ENCODE measurements at regions not wholly inside any gene's neighbourhood (a gene's known extent, or its start where the extent isn't known, plus 50 kb on each side); places are given as distances from the start of the nearest gene placed in this dataset.
"Not testable (repeated sequence)": the region's sequence is repeated elsewhere in the genome, so short reads cannot be mapped to it uniquely, and the experiment has no call there.

DNA sequence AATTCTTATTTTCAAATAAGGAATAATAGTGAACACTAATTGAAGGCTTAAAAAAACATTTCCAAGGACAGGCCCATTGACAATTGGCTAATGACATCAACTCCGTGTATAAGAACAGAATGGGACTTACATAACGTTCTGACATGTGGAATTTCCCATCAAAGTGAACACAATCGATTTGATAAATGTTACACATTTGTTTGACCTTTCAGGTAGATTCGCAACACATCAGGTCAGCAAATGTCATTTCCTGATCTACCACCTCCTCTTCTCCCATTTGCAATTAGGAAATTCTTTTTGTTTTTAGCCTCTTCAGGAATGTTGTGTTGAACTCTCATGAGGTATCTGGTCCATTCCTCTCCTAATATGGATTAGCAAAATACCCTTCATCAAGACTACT lies 292.9 kb upstream of the SLC14A2 start:
- no peak for DNase-seq

DNA sequence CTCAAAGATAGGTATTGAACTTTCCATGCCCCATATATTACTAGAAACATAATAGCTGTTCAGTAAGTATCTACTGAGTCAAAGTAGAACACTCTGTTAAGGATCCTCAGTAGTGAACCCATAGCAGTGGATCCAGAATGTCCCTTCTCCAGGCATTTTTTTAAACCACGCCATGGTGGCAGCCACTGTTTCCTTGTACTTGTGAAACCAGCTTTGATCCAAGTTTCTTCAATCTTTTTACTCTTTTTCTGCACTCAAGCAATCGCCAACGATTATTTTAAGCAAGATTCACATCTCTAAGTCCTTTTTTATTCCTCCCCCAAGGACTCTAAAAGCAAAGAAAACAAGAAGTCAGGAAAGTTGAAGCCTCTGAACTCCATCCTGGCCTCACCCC lies 291.2 kb upstream of the SLC14A2 start:
- no peak for DNase-seq

DNA sequence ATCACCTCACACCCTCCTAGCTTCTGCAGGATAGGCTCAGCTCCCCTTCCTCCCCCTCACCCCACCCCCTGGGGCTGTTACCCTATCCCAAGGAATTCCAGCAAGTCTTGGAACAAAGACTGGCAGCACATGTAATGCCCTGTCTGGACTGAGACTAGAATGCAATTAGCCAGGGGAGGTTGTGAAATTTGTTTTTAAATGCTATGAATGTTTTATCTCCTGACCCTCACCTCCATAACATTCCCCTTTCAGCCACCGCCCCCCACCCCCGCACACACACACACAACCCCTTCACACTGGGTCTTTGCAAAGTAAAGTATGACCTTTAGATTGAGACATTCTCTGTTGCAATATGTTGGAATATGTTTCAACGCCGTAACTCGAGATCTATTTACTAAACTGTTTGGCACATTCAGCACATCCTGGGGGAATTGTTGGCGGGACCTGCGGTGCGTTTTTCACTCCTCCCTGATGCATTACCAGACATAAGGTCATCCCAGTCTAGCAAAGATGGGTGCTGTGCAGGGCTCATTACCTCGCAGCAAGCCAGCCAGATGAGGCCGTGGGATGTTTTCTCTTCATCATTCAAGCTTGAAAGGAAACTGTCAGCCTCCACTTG lies 290.7 kb upstream of the SLC14A2 start:
- no peak for DNase-seq

DNA sequence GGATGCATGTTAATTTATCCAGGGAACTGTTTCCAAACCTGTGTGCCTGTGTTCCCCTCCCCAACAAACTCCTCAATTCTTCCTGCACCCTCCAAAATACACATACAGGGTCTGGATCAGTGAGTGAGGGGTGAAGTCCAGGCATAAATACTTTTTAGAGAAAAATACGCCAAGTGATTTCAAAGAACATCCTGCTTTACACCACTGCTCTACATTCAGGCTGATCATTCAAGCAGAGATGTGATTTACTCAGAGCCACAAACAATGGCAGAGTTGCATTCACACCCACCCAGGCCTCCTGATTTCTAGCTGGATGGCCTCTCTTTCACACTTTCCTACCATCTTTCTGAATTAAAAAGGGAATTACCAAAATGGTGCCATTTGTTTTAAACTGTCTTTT lies 289.5 kb upstream of the SLC14A2 start:
- DNase-seq = no peak

DNA sequence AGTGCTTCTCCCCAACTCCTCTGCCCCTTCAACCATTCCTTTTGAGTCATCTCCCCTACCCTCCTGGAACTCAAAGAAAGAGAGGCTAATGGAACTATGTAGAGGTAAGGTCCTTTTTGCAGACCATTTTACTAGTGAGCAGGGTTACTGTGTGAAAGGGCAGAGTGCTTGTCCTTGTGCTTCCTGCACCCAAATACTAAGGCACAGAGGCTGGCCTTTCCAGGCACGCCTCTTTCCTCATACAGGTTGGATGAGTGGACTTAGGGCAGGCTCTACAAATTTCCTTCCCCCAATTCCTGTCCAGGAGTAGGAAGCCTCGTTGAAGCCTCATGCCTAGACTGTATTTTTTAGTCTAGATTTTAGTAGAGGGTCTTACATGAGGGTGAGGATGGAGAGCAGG lies 288.8 kb upstream of the SLC14A2 start:
- no peak for DNase-seq

DNA sequence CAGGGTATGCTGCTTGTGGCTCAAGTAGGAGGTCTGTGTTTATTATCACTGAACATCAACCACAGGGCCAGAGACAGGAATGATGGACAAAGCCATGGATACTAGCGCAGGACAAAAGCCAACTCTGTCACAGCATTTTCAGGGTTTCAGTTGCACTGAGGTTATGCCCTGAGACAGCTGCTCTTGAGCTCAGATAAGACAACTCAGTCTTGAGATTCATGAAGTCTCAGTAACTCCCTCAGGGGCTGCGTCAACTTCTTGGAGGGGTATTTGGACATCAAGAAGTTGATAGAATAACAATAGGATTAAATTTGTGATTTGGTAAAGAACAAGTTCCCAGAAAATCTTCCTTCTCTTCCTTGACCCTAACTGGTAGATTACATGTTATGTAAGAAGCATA lies 287.0 kb upstream of the SLC14A2 start:
- no peak for DNase-seq

DNA sequence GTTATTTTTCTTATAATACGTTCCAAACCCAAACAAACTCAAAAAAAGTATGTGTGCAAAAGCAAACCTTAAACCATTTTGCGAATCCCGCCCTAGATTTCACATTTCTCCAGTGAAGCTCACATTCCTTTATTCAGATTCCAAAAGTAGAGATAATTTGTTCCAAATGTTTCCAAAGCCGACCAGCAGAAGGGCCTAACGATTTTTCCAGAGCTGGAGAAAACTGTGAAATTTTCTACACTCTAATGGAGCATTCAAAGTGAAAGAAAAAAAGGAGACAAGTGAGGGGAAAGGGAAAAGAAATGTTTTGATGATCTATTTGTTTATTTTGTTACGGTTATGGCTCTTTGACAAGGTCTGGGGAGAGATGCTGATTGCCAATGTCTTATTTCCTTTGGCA lies 286.5 kb upstream of the SLC14A2 start:
- no peak for DNase-seq

DNA sequence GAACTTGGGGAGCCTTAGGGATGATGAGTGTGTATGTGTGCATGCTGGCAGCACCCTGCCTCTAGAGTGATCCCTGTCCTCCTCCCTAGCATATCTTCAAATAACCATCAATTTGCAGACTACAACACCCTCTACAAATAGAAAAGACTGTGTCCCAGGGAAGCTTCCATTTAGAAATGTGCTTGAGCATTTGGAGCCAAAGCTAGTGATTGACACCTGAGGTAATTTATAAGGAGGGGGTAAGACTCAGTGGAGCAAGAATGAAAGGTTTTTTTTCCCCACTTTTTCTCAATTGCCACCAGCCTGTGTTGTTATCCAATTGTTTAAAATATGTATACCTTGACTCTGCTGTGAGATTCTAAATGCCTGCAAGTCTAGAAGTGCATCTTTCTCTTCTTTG lies 286.0 kb upstream of the SLC14A2 start:
- DNase-seq = no peak

DNA sequence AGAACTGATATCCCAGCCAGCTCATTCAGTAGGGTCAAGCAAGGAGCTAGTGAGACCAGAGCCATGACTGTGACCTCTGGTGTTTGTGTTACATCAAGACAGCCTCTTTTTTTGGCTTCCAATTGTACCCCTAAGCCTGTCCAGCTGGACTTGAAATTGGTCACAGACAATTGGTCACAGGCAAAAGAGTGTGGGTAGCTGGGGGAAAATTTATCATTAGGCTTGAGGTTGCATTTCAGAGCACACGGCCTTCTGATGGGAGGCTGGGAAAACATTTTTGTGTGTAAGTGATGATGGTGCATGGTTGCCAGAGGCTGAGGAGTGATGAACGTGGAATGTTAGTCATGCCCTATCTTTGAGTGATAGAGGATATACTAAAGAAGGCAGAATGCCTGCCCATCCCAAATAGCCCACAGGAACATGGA lies 285.1 kb upstream of the SLC14A2 start:
- no peak for DNase-seq

DNA sequence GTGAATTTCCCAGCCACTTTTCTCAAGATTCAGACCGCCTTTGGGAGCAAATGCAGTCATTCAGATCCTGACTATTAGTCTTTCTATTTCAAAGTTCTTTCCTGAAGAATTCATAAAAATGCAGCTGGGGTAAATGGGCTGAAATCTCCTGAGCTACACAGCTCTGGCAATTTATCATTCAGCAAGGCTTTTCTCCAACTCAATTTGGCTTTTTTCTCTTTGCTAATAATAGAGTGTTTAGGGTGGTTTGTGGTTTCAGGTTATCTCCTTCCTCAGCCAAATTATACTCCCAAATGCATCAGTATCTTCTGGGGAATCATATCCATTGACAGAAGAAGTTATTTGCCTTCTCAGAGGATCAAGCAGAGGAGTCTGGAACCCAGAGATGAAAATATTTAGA lies 282.4 kb upstream of the SLC14A2 start:
- no peak for DNase-seq

DNA sequence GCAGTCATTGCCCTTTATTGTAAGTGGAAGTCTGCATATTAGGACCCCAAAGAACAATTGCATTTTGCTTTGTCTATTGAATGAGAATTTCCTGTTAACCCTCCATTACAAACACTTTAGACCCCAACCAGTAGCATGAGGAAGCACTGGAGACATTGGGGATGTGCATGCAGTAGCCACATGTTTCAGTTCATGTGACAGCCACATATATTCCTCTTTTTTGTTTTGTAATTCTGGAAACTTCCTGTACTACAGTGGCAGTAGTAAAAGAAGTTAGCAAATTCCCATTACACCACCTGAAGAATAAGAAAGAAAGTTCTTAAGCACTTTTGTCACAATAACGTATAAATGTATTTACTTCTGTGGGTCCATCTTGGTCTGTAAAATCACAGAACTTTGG lies 281.1 kb upstream of the SLC14A2 start:
- DNase-seq = no peak

DNA sequence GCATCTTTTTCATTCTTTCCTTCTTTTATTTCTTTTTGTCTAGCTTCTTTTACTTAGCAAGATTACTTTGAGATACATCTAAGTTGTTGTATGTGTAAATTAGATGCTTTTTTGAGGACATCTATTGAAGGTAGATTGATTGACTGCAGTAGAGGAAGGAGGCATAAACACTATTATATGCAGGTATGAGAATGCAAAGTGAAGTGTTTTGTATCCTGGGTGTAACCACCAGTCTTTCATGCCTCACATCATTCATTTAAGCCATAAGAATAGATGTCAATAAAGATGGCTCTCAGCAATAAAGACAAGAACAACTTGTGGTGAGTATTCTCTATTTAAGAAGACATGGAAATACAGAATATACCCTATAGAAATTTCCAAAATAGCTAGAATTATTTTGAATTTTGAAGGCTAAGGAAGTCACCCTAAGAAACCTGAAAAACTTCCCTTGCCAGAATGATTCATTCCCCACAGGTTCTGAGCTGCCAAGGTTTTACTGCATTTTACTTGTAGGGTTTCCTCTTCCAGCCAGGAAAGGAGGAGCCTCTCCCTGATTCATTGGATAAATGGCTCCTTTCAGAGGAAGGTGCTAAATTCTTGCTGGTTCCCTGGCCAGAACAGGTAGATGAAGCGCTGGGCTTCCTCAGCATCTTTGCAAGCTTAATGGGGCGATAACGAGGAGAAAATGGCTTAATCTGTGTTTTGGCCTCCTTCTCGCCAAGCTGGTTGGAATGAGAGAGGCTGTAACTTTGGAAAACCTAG lies 279.8 kb upstream of the SLC14A2 start:
- DNase-seq = no peak

DNA sequence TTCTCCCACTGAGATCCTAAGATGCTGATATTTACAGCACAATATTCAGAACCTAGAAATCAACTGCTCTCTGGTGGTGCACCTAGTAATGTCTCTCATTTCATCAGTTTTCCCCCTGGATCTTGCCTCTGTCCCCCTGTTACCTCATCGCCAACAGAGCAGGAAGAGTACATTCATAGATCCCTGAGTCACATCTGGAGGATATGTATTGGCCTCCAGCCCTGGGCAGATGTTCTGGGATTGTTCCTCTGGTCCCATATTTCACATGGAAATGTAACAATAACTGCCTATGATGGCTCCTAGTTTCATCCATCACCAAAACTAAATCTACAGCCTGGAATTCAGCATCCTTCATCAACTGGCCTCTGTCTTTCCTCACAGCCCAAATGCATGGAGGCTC lies 278.8 kb upstream of the SLC14A2 start:
- DNase-seq = no peak

DNA sequence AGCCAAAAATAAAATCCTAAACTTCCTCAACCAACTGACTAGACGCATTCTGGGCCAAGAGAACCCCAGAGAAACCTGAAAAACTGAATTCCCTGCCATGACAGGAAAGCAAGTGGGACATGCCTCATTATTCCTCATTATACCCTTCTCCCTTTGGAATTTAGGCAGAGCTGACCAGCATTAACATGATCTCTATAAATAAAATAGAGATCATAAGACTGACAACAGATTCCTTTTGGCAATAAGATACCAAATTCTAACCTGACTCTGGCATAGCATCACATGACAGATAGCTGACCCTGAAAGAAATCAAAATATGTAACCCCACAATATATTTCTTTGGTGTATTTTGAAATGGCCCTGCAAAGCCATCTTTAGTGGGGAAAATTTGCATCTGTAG lies 277.8 kb upstream of the SLC14A2 start:
- no peak for DNase-seq

DNA sequence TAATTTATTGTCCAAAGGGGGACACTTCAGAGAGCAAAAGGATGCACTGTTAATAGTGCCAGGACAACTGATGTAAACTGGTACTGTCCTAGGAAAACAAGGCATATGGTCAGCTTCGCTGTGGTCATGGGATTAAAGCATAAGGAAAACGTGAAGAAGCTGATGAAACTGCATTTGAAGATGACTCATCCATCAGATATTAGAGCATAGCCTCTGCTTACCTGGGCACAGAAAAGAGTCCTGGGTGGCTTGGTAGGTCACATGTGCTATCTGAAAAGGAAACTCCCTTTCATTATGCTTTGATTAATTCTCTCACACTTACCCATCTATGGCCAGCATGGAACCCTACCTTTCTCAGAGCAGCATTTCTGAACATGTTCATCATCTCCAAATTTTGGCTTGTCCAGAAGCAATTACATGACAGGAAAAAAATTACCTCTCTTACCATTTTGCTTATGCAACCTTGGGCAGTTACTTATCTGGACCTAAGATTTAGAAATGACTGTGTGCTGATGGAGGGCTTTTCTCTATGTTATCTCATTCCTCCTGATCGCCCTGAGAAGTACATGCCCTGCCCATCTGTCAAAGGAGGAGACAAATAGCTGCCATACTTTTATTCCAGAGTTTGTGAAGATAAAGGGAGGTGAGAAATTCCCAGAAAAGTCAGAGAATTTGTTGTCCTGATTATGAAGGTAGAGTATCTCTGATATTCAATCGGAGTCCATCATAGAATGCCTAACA lies 275.3 kb upstream of the SLC14A2 start:
- no peak for DNase-seq

DNA sequence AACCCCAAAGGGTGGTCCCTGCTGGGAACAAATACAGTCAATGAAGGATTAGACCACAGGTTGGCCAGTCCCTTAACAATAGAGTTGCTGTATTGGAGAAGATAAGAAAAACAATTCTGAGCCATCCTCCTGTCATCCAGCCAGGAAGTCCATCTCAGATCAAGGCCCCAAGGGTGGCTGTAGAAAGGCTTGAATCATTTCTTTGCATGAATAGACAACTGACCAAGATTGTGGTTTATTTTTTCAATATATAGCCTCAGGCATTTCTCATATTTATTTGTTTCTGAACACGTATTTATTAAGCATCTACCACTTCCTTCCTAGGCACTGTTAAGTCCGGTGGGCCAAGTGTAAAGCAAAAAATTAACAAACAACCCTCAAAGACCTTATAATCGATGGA lies 274.4 kb upstream of the SLC14A2 start:
- DNase-seq = no peak

DNA sequence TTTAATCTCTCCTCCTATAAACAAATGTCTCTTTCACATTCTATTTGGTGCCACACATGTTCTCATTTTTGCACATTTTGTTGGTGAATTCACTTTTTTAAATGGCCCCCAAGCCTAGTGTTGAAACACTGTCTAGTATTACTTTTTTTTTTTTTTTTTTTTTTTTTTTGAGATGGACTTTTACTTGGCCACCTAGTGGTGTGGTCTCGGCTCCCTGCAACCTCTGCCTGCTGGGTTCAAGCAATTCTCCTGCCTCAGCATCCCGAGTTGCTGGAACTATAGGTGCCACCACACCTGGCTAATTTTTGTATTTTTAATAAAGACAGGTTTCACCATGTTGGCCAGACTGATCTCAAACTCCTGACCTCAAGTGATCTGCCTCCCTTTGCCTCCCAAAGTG lies 273.8 kb upstream of the SLC14A2 start:
- DNase-seq = no peak

DNA sequence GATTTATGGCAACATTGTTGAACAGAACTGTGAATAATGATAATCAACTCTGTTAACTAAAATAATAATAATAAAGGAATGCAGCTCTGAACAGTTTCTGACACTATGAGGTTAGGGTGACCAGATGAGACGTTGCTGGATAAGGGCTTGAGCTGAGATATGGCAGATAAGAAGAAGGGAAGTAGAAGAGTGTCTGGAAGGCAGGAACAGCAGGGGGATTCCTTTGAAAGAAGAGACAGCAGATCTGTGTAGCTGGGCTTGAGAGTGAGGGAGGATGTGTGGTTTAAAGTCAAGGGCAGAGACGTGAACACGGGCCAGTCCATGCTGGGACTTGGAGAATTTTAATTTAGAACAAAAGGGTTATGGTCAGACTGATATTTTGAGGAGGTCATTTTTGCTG lies 273.1 kb upstream of the SLC14A2 start:
- no peak for DNase-seq

DNA sequence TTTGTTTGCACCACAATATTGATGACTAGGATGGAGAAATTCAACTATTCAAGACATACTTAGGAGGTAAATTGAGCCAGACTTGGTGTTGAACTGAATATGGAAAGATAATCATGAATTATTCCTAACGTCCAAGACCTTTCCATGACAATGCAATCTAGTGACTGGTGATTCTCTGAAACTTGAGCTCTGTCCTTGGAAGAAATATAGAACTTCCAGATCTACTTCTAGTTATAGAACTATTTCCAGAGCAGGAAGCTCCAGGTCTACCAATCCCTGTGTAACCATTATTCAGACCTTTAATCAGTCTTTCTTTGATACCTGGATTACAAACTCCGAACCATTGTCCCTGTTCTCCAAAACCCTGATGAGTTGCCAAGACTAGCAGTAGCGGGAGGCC lies 272.6 kb upstream of the SLC14A2 start:
- no peak for DNase-seq

DNA sequence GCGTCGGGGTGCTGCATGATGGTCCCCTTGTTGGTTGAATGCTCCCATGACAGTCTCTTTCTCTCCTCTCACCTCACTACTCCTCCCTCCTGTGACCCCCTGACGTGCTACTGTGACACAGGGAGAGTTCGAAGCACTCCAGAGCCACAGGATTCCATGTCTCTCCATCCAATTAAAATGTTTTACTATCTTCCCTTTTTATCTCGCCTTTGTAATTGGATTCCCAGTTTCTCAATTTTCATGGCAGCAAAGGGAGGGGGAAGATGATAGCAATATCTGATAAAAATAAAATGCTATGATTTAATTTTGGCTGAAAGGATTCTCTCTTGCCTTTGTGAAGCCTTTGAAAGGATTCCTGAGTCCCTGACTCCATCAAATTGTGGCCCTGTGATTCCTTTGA lies 271.9 kb upstream of the SLC14A2 start:
- DNase-seq = no peak

DNA sequence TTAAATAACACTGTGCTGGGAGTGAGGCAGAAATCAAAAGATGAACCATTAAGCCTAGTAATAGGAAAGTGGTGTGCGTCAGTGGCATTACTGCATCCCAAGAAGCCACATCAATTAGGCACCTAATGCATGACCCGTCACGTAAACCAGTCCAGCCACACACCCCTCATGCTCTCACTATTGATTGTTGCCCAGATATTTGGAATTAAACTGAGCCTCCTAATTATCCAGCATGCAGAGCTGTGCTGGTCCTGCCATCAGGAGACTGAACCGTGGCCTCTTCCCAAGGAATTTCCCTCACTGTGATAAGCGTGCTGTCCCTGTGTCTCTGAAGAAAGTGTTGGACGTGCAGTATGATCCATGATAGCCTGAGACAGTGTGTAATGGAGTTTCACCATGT lies 270.6 kb upstream of the SLC14A2 start:
- DNase-seq = not testable (repeated sequence)

DNA sequence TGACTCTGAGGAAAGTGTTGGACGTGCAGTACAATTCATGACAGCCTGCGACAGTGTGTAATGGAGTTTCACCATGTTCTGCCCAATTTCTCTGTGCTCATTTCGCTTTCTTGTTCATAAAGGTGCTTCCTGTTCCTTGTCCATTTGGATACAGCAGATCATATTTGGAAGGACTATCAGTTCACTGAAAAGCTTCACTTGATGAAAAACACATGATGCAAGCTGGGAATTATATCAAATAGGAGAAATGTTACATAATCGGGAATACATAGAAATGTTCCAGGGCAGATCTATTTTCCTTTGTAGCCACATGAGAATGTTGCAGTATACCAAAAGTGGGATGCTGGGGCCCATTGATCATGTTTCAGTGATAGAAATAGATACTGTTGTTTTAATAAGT lies 266.3 kb upstream of the SLC14A2 start:
- DNase-seq = no peak

DNA sequence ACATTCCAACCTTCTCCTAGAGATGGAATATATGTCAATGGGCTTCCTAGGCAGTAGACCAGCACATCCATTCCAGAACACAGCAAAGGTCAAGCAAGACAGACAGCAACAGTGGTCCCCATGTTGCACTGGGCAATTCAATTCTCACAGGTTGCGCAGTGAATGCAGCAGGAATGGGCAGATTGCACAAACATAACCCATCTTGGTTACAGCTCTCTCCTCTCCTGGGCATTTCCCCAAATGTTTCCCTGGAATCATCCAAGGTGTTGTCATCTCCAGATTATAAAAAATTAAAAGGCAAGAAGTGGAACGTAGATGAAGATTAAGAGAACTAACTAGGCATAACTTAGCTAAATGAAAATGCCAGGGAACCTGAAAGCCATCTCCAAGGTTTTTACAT lies 265.8 kb upstream of the SLC14A2 start:
- no peak for DNase-seq

DNA sequence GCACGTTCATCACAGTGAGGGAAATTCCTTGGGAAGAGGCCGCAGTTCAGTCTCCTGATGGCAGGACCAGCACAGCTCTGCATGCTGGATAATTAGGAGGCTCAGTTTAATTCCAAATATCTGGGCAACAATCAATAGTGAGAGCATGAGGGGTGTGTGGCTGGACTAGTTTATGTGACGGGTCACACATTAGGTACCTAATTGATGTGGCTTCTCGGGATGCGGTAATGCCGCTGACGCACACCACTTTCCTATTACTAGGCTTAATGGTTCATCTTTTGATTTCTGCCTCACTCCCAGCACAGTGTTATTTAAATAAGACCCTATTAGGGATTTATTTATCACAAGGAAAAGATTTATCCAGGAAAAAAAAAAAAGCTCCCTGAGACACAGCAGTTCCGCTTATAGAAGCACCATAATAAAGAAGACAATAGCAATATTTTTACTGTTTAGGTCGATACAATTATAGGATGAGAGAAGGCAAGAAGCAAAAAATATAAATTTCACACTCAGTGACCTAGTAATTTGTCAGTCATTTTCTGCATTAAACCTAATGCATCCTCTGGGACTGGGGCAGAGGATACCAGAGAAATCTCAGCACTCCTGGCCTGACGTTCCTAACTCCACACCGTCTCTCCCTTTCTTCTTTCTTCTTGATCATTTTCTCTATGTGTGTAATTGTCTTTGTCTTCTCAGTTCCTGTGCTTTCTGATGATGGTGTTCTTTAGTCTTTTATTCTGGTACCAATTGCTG lies 264.7 kb upstream of the SLC14A2 start:
- no peak for DNase-seq
